HG03439 (cell line): ENCODE measurements at regions not wholly inside any gene's neighbourhood (a gene's known extent, or its start where the extent isn't known, plus 50 kb on each side); places are given as distances from the start of the nearest gene placed in this dataset.

Source experiments
- ATAC-seq: cut with Tn5 transposase; IDR thresholded peaks from one replicate; pipeline ENCODE4 v1.9.1; 2021; ENCODE audit warnings: mild to moderate bottlenecking, moderate library complexity; ENCODE audit not compliant: unreplicated experiment

DNA sequence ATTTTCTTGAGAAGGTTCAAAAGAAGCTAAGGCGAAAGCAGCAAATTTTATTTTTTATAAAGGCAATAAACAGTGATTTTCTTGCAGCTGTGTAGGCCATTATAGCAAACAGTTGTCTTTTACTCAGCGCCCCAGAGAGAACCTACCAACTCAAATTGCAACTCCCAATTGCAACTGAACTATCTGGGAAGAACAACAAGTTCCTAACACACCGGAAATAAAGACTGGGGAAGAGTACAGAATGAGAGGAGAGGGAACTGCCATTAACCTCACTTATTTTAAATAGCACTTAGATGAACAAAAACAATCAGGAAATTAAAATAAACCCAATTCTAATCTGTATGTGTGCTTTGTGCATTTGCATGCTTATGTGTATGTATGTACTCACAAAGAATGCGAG lies 171.1 kb downstream of the KCTD12 start:
- no peak for ATAC-seq

GRCh38 chr13:76713280-76713679 lies 172.9 kb downstream of the KCTD12 start:
- ATAC-seq = no peak

GRCh38 chr13:76711550-76712182 lies 174.5 kb downstream of the KCTD12 start:
- no peak for ATAC-seq

DNA sequence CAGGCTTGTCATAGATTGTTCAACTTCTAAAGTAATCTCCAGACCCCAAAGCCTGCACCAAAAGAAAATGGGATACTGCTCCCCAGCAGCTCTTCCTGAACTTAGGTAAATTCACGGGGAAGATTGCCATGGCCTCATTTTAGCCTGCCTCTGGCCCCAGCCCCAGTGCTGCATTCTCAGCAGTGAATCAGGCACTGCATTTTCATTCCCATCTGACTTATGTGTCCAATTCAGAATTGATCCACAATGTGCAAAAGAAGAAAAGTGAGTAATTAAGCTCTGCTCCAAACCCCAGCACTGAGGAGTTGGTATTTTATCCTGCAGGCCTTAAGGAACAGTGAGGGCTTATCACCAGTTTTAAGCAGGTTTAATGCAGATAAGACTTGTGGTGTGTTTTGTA lies 176.4 kb downstream of the KCTD12 start:
- no peak for ATAC-seq

GRCh38 chr13:76708138-76708688 lies 178.0 kb downstream of the KCTD12 start:
- no peak for ATAC-seq

GRCh38 chr13:76707360-76707759 lies 178.8 kb downstream of the KCTD12 start:
- ATAC-seq = no peak

DNA sequence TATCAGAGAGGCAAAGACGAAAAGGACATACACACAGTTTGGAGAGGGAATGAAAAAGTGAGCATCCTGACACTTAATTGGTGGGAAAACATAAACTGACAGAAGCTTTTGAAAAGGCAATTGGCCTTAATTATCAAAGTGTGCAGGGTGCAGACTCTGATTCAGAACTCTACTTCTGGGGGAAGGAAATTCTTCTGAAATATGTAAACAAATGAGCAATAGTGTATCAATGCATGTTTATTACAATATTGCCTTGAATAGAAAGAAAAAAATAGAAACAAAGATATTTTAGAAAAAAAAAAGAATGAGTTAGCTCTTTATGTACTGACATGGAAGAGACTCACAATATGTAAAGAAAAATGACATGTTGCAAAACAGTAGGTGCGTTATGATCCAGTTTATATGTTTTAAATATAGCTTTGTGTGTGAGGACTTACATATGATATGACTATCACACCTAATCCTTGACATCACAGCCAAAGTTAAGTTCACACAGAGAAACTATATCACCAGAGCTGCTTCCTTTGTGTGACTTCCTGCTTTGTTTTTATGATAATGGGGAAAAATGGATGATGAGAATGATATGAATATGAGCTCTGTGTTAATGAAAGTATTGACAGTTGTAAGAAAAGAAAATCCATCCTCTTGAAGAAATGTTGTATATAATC lies 182.4 kb downstream of the KCTD12 start:
- ATAC-seq = no peak

DNA sequence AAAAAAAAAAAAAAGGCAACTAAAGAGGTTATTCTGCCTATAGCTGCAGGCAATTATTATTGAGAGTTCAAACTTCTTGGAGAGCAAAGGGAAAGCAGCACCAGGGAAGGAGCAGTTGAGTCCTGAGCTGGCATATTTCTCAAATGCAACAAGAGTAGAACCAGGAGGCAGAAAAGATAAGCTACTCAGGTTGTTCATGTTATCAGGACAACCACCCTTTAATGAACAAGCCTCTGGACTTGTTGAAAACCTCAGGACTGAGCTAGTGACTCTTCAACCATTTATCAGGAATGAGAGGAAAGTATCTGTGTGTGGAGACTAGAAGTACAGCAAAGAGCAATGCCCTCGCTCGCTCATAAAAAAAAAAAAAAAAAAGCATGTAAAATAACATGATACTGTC lies 183.0 kb downstream of the KCTD12 start:
- no peak for ATAC-seq

DNA sequence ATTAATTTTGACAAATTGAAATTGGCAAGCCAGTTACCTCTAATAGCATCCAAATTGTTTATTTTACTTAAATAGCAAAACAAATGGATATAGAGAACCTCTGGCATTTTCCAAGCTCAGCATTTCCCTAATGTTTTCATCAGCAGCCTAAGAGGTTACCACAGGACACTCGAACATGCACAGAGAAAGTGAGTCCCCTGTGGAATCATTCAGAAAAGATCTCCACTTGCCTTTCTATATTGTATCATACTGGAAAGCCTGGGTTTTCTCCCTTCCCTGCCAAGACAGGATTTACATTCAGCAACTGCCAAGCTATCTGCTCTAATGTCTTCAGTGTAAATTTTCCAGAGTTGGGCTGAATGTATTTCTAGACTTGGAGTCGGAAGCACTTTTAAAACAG lies 188.9 kb downstream of the KCTD12 start:
- no peak for ATAC-seq

GRCh38 chr13:76696370-76696769 lies 189.8 kb downstream of the KCTD12 start:
- no peak for ATAC-seq

- no peak for ATAC-seq
Observed at GRCh38 chr13:76693086-76693485, 193.1 kb downstream of the KCTD12 start.

GRCh38 chr13:76692346-76692745 lies 193.9 kb downstream of the KCTD12 start:
- ATAC-seq = no peak

DNA sequence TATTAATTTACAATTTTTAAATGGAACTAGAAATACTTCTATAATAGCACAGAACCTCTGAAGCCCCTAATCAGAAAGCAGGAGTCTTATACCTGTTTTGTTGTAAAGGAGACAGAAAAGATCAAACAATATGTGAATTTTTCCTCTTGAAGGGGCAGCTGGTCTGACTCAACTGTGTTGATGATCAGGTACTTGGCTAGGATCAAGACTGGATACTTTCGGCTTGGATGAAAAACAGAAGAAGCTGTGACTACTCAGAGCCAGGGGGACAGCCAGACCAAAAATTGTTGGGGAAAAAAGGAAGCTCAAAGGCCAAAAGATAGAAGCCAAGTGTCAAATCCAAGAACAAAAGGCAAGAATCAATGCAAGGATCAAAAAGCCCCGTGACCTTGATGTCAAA lies 195.6 kb downstream of the KCTD12 start:
- no peak for ATAC-seq

GRCh38 chr13:76687467-76687866 lies 198.7 kb downstream of the KCTD12 start:
- no peak for ATAC-seq

DNA sequence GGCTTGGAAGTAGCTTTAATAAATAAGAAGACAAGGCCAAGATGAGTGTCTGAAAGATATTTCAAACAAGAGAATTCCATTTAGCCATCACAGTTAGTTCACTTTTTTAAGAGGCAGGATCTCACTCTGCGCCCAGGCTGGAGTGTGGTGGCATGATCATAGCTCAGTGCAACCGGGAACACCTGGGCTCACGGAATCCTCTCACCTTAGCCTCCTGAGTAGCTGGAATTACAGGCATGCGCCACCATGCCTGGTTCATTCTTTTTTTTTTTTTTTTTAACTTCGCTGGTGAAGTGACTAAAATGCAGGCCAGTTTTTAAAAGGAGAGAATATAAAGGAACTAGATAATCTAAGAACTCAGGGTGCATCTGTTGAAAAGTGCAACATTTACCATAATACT lies 200.3 kb downstream of the KCTD12 start:
- no peak for ATAC-seq

GRCh38 chr13:76684336-76684735 lies 201.9 kb downstream of the KCTD12 start:
- ATAC-seq = no peak

GRCh38 chr13:76683854-76684253 lies 202.4 kb downstream of the KCTD12 start:
- no peak for ATAC-seq

DNA sequence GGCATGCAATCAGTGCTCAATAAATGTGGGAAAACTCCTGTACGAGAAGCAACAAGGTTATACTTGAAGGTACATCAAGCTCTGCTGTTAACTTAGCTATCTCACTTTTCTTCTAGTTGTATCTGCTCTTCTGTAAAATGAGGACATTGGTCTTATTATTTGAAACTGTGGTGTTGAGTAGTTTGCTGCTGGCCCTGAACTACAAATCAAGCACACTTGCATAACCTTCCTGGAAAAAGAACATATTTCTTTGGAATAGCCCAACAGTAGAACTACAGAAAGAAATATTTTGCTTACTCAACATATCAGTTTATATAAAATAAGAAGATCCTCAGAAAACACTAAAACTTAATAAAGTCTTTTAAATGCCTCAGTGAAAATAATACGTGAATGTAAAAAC lies 203.0 kb downstream of the KCTD12 start:
- no peak for ATAC-seq

DNA sequence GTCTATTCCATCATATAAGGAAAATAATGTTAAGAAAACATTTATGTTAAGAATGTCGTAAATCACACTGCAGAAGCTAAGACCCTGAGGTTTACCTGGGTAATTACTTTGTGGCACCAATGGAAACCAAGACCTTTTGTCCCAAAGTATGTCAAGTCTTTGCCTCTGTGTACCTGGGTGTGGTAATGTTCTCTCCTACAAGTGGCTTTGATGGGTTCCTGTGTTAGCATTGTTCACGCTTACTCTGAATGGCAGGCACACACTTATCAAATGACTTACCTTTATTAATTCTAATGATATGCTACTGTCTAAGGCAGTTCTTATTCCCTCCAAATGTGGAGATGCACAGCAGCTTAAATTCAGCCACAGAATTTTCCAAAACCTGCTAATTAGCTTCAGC lies 206.1 kb downstream of the KCTD12 start:
- no peak for ATAC-seq

GRCh38 chr13:76677043-76677442 lies 209.2 kb downstream of the KCTD12 start:
- ATAC-seq = no peak

DNA sequence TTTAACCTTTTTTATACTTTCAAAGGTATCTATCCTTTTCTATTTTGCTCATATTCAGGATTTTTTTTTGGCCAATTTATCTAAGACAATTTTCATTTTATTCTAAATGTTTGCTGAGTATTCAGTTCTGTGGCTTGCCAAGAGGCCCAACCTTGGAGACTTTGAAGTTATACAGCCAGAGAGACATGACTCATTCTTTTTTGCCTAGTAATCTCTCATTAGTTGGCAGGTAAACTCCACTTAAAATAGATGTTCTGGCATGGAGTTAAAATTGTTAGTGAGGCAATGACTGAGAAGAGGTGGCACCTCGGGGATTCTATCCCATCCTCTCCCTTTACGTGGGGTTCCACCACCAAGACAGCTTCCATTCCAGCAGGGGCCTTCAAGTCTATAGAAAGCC lies 213.8 kb downstream of the KCTD12 start:
- no peak for ATAC-seq

GRCh38 chr13:76668716-76669115 lies 217.5 kb downstream of the KCTD12 start:
- no peak for ATAC-seq

- no peak for ATAC-seq
Observed at GRCh38 chr13:76668141-76668540, 218.1 kb downstream of the KCTD12 start.
